Prostate gland (tissue), 2 donors: ENCODE measurements at regions not wholly inside any gene's neighbourhood (a gene's known extent, or its start where the extent isn't known, plus 50 kb on each side); places are given as distances from the start of the nearest gene placed in this dataset.

Experiments
- POLR2A ChIP-seq: fragments of 450-650 bp; IDR thresholded peaks from one replicate; pipeline ENCODE4 v1.6.1; 2016; ENCODE audit warnings: antibody characterized with exemption, mild to moderate bottlenecking
- TF ChIP-seq, protein P1 (sequence below), 4 experiments: fragments of 200-600 bp in 2 of 4; fragments of 450-650 bp in 2 of 4; sonication (generic) in 2 of 4; IDR thresholded peaks; 1 replicate in 3 of 4; 2 replicates in 1 of 4; pipeline ENCODE4 v1.5.1; 2016 to 2019; ENCODE audit warnings: antibody characterized with exemption in 4 of 4, mild to moderate bottlenecking in 2 of 4, moderate library complexity in 2 of 4

DNA sequence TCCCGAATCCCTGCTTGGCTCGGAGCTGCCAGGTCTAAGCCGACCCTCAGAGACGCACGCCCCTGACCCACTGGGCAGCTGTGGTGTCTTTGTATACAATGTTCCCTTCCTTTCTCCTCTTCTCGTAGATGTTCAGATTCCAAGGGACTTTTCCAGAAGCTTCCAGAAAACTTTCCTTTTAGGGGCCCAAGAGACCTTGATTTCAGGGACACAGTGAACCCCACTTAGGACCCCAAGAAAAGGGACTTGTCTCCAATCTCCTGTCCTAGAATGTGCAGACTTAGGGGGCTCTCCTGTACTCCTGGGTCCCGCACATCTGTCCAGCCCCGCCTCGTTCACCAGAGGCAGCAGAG is 103.5 kb downstream of the EDN3 start:
- TF ChIP-seq, protein P1, sequence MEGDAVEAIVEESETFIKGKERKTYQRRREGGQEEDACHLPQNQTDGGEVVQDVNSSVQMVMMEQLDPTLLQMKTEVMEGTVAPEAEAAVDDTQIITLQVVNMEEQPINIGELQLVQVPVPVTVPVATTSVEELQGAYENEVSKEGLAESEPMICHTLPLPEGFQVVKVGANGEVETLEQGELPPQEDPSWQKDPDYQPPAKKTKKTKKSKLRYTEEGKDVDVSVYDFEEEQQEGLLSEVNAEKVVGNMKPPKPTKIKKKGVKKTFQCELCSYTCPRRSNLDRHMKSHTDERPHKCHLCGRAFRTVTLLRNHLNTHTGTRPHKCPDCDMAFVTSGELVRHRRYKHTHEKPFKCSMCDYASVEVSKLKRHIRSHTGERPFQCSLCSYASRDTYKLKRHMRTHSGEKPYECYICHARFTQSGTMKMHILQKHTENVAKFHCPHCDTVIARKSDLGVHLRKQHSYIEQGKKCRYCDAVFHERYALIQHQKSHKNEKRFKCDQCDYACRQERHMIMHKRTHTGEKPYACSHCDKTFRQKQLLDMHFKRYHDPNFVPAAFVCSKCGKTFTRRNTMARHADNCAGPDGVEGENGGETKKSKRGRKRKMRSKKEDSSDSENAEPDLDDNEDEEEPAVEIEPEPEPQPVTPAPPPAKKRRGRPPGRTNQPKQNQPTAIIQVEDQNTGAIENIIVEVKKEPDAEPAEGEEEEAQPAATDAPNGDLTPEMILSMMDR (IDR thresholded peaks at IDR 0.05): no peak
- TF ChIP-seq POLR2A: no peak
